NCI-H82 (cell line): ENCODE measurements at regions not wholly inside any gene's neighbourhood (a gene's known extent, or its start where the extent isn't known, plus 50 kb on each side); places are given as distances from the start of the nearest gene placed in this dataset.
"Not testable (repeated sequence)": the region's sequence is repeated elsewhere in the genome, so short reads cannot be mapped to it uniquely, and the experiment has no call there.

ENCODE experiments used
- DNase-seq: peaks from one replicate; lab custom pipeline; 2025; lab: John Stamatoyannopoulos, UW

GRCh38 chr18:1848716-1849115 is 722.6 kb downstream of the METTL4 start:
- DNase-seq, result no peak

GRCh38 chr18:1849386-1849785 is 721.9 kb downstream of the METTL4 start:
- no peak for DNase-seq

GRCh38 chr18:1857281-1857680 is 714.0 kb downstream of the METTL4 start:
- DNase-seq, result not testable (repeated sequence)

DNA sequence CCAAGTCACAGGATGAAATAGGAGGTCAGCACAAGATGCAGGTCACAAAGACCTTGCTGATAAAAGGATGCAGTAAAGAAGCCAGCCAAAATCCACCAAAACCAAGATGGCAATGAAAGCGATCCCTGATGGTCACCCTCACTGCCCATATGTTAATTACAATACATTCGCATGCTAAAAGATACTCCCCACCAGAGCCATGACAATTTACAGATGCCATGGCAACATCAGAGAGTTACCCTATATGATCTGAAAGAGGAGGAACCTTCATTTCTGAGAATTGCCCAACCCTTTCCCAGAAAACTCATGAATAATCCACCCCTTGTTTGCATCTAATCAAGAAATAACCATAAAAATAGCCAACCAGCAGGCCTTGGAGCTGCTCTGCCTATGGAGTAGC is 709.8 kb downstream of the METTL4 start:
- no peak for DNase-seq

DNA sequence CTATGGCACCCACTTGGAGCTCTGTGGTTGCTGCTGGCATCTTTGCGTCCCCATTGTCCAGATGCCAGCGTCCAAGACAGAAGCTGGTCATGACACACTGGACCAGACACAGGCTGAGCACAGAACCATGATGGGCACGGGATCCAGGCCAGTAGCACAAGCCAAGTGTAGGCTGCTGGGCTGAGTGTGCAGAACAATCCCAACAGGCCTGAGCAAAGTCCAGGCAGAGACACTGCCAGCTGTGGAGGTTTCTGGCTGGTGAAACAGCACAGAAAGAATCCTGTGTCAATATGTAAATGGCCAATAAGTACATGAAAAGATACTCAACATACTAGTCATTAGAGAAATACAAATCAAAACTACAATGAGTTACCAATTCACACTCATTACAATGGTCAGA is 705.4 kb downstream of the METTL4 start:
- DNase-seq, result no peak

- no peak for DNase-seq
These were observed 699.0 kb downstream of the METTL4 start for GRCh38 chr18:1872274-1872673.

DNA sequence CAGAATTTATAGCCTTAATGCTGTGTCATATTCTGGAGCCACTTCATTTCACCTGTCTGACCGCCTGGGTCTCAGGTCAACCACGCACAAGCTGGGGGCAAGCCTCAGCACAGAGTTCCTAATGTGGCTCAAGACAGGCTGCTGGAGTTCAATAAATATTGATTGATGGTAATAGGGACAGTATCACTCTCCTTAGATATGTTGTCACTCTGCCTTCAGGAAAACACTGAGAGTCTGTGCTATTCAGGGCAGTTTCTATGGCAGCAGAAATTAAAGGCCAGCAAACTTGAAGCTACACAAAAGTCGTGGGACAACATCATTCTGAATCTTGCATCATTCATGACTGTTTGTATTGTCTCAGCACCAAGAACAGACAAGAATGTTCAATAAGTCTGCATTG is 696.1 kb downstream of the METTL4 start:
- DNase-seq, result no peak

- DNase-seq, result no peak
These were observed 686.7 kb downstream of the METTL4 start for GRCh38 chr18:1884623-1885022.

- DNase-seq, result no peak
These were observed 679.7 kb downstream of the METTL4 start for GRCh38 chr18:1891641-1892040.

DNA sequence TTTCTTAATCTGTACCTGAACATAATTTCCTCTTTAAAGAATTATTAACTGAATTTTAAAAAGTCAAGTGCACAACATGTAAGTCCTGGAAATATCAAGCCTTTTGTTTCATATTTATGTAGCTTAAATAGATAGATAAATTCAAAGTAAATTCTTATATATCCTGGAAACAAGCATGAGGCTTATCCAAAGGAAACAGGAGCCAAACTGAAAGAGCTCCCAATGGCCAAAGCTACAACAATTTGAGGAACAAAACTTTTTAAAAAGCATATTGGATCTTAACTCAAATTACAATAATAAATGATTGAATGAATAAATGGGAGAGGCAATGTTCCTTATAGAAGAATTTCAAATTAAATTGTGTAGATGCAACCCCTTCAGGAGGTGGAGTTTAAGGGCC is 679.1 kb downstream of the METTL4 start:
- DNase-seq, result no peak

GRCh38 chr18:1895456-1896185 is 675.7 kb downstream of the METTL4 start:
- DNase-seq, result peak; percentile 8

DNA sequence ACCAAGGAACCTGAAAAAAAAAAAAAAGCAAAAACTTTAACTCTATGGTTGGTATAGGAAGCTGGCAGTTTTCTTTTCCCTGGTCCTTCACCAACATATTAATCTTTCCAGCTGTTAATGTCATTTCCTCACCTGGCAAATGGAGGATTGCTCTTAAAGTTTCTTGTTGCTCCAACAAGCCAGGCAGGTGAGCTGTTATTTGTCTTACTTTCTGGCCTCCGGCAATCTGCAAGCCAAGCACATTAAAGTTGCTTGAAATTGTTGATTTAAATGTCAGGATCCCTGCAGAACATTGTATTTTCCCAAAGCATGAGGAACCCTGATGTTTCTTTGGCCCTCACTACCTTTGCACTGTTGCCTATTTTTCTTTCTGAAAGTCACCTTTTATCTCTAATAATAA is 664.9 kb downstream of the METTL4 start:
- DNase-seq, result no peak

- DNase-seq, result no peak
These were observed 663.7 kb downstream of the METTL4 start for GRCh38 chr18:1907470-1908206.

GRCh38 chr18:1914489-1914888 is 656.8 kb downstream of the METTL4 start:
- peak; percentile 75 for DNase-seq

DNA sequence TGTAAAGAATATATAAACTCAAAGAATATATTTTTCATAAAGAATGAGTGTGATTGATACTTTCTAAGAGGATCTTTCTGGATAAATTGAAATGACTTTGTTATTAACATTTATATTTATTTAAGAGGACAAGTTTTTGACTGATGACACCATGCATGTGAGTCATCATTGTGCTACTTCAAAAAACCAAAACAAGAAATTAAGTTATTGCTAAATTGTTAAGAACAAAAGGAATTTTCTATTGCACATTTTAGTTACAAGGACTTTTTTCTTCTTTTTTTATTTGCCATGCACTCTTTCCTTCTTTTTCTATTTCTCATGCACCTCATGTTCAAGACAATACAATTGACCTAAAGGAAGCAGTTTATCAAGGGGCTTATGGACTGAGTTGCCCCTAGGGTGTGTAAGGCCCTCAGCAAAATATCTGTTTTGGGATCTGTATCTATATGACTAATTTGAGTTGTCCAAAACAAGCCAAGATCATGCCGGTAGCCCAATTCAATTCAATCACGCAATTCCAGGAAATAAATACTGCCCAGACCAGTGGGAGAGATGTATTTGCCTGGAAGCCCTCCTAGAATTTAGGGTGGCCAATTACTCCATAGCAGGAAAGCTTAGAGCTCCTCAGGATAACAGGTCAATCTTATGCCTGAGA is 654.3 kb downstream of the METTL4 start:
- no peak for DNase-seq

DNA sequence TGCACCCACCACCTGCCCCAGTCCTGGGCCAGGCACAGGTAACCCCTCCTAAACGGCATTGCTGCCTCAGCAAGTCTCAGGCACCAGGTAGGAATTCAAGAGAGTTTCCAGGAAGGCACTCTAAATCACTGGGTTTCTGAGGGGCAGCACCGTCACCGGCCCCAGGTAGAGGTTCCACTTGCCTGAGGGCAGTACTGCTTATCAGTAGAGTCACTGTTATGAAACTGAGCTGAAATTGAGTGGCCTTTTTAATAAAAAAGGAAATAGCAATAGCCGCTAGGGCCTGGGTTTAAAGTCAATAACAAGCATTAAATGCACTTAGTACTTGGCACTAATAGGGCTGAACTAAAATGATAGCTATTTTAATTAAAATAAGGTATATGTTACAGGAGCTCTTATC is 653.7 kb downstream of the METTL4 start:
- no peak for DNase-seq

DNA sequence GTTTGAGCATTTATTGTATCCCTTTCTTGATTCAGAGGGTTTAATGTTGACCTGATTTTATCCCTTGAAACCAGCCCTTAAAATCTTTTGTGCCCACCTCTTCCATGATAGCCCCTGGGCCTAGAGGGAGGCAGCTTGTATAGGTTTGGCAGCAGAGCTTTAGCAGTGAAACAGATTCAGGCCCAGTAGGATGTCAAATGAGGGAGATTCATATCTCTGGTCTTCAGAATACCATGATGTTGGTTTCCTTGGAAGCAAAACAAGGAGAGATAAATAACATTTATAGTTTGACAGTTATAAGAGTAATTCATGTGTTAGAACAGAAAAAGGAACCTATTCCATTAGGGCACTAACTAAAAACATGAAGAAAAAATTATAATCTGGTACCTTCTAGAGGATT is 649.2 kb downstream of the METTL4 start:
- DNase-seq, result peak; percentile 30

- DNase-seq, result no peak
These were observed 642.6 kb downstream of the METTL4 start for GRCh38 chr18:1928711-1929110.

DNA sequence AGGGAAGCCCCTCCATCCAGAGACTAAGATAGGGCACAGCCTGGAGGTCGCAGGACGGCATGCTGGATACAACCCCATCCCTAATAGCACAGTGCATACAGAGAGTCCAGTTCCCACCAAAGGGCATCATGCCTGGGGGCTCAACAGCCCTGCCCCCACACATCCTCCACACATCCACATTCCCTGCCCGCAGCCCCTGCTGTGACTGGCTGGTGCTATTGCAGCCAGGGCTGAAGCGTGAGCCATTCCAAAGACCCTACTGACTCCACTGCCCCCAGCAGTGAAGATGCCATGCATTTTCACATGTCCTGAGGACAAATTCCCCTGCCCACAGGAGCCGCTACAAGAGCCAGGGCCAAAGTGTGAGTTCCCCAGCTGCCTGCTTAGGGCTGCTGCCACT is 641.6 kb downstream of the METTL4 start:
- no peak for DNase-seq

GRCh38 chr18:1930291-1931270 is 640.7 kb downstream of the METTL4 start:
- DNase-seq, result no peak

- no peak for DNase-seq
These were observed 618.8 kb downstream of the METTL4 start for GRCh38 chr18:1952486-1952885.
